Ishikawa (cell line): ENCODE measurements at regions not wholly inside any gene's neighbourhood (a gene's known extent, or its start where the extent isn't known, plus 50 kb on each side); places are given as distances from the start of the nearest gene placed in this dataset.

ENCODE experiments used
- CEBPB ChIP-seq: IDR thresholded peaks from 2 replicates; pipeline ENCODE4 v1.6.1; 2012
- CREB1 ChIP-seq: IDR thresholded peaks from 2 replicates; pipeline ENCODE4 v1.6.1; 2012; ENCODE audit warnings: low read depth
- EGR1 ChIP-seq: IDR thresholded peaks from 2 replicates; pipeline ENCODE4 v1.6.1; 2012
- EP300 ChIP-seq: IDR thresholded peaks from 2 replicates; pipeline ENCODE4 v1.6.1; 2012; ENCODE audit warnings: borderline replicate concordance
- FOXM1 ChIP-seq: IDR thresholded peaks from 2 replicates; pipeline ENCODE4 v1.6.1; 2012; ENCODE audit warnings: low read depth, borderline replicate concordance
- MAX ChIP-seq: IDR thresholded peaks from 2 replicates; pipeline ENCODE4 v1.6.1; 2012
- NFIC ChIP-seq: IDR thresholded peaks from 2 replicates; pipeline ENCODE4 v1.6.1; 2012
- RAD21 ChIP-seq: IDR thresholded peaks from 2 replicates; pipeline ENCODE4 v1.6.1; 2012; ENCODE audit warnings: low read depth
- REST ChIP-seq: IDR thresholded peaks from 2 replicates; pipeline ENCODE4 v1.6.1; 2012; ENCODE audit warnings: low read depth, mild to moderate bottlenecking
- TAF1 ChIP-seq: IDR thresholded peaks from 2 replicates; pipeline ENCODE4 v1.6.1; 2012; ENCODE audit warnings: low read depth, mild to moderate bottlenecking
- TCF12 ChIP-seq: IDR thresholded peaks from 2 replicates; pipeline ENCODE4 v1.6.1; 2012; ENCODE audit warnings: low read depth
- TEAD4 ChIP-seq: IDR thresholded peaks from 2 replicates; pipeline ENCODE4 v1.6.1; 2012
- USF1 ChIP-seq: IDR thresholded peaks from 2 replicates; pipeline ENCODE4 v1.6.1; 2012
- YY1 ChIP-seq: IDR thresholded peaks from 2 replicates; pipeline ENCODE4 v1.6.1; 2012; ENCODE audit warnings: low read depth
- ZBTB7A ChIP-seq: IDR thresholded peaks from 2 replicates; pipeline ENCODE4 v1.6.1; 2012; ENCODE audit warnings: low read depth

GRCh38 chr2:208718828-208719227 is 312.2 kb downstream of the PTH2R start:
- TF ChIP-seq NFIC (no peak), USF1 (no peak), REST (no peak), EP300 (no peak), TEAD4 (no peak), EGR1 (no peak), CREB1 (no peak), RAD21 (no peak), ZBTB7A (no peak), YY1 (no peak), FOXM1 (no peak), TAF1 (no peak), CEBPB (no peak), TCF12 (no peak), MAX (no peak)

GRCh38 chr2:208722731-208723130 is 316.1 kb downstream of the PTH2R start:
- TF ChIP-seq MAX, result no peak
- TF ChIP-seq REST, result no peak
- TF ChIP-seq TEAD4, result no peak
- TF ChIP-seq FOXM1, result no peak
- no peak for TF ChIP-seq USF1
- TF ChIP-seq NFIC, result no peak

GRCh38 chr2:208725280-208725679 is 318.7 kb downstream of the PTH2R start:
- no peak for TF ChIP-seq TAF1
- no peak for TF ChIP-seq EP300
- TF ChIP-seq MAX, result no peak
- TF ChIP-seq CEBPB, result no peak
- no peak for TF ChIP-seq EGR1
- no peak for TF ChIP-seq FOXM1
- TF ChIP-seq TEAD4, result no peak
- TF ChIP-seq USF1, result no peak
- TF ChIP-seq CREB1, result no peak

- TF ChIP-seq ZBTB7A (no peak), FOXM1 (no peak), RAD21 (no peak), REST (no peak), EP300 (no peak), YY1 (no peak), TEAD4 (no peak)
Observed at GRCh38 chr2:208726242-208726641, 319.6 kb downstream of the PTH2R start.
